CD4-positive, alpha-beta T cell treated with Interferon alpha-2 for 1 hour (primary cell): ENCODE measurements at regions not wholly inside any gene's neighbourhood (a gene's known extent, or its start where the extent isn't known, plus 50 kb on each side); places are given as distances from the start of the nearest gene placed in this dataset.
"Not testable (repeated sequence)": the region's sequence is repeated elsewhere in the genome, so short reads cannot be mapped to it uniquely, and the experiment has no call there.

Source experiments
- DNase-seq, 2 donors: peaks; one replicate each; pipeline ENCODE4 v3.0.0-alpha.2; 2020 to 2022

- no peak for DNase-seq
These were observed 126.7 kb upstream of the ZNF608 start for GRCh38 chr5:124873188-124873587.

- no peak for DNase-seq
These were observed 127.3 kb upstream of the ZNF608 start for GRCh38 chr5:124873713-124874112.

- DNase-seq: no peak
These were observed 130.1 kb upstream of the ZNF608 start for GRCh38 chr5:124876566-124876965.

- DNase-seq: no peak
These were observed 130.5 kb upstream of the ZNF608 start for GRCh38 chr5:124876983-124877382.

GRCh38 chr5:124877501-124878146, 131.2 kb upstream of the ZNF608 start:
- no peak for DNase-seq

GRCh38 chr5:124878583-124879342, 132.3 kb upstream of the ZNF608 start:
- no peak for DNase-seq

GRCh38 chr5:124880903-124881697, 134.7 kb upstream of the ZNF608 start:
- no peak for DNase-seq

- no peak for DNase-seq
These were observed 137.2 kb upstream of the ZNF608 start for GRCh38 chr5:124883681-124884080.

GRCh38 chr5:124884114-124884513, 137.7 kb upstream of the ZNF608 start:
- no peak for DNase-seq

- DNase-seq: no peak
These were observed 139.1 kb upstream of the ZNF608 start for GRCh38 chr5:124885490-124885889.

GRCh38 chr5:124887223-124887622, 140.8 kb upstream of the ZNF608 start:
- DNase-seq: no peak

- no peak for DNase-seq
These were observed 141.6 kb upstream of the ZNF608 start for GRCh38 chr5:124888050-124888506.

- no peak for DNase-seq
These were observed 142.4 kb upstream of the ZNF608 start for GRCh38 chr5:124888622-124889485.

GRCh38 chr5:124889486-124889825, 143.0 kb upstream of the ZNF608 start:
- DNase-seq: no peak

GRCh38 chr5:124889850-124890249, 143.4 kb upstream of the ZNF608 start:
- DNase-seq: no peak

- not testable (repeated sequence) for DNase-seq
These were observed 144.0 kb upstream of the ZNF608 start for GRCh38 chr5:124890442-124890841.

GRCh38 chr5:124891179-124891578, 144.7 kb upstream of the ZNF608 start:
- DNase-seq: no peak

GRCh38 chr5:124892185-124892848, 145.9 kb upstream of the ZNF608 start:
- no peak for DNase-seq

GRCh38 chr5:124894541-124894940, 148.1 kb upstream of the ZNF608 start:
- no peak for DNase-seq

- no peak for DNase-seq
These were observed 148.8 kb upstream of the ZNF608 start for GRCh38 chr5:124895236-124895635.

GRCh38 chr5:124901081-124901480, 154.6 kb upstream of the ZNF608 start:
- no peak for DNase-seq
